Lower leg skin (tissue), 3 donors: ENCODE measurements at regions not wholly inside any gene's neighbourhood (a gene's known extent, or its start where the extent isn't known, plus 50 kb on each side); places are given as distances from the start of the nearest gene placed in this dataset.

Source experiments
- POLR2A ChIP-seq, 2 donors: fragments of 450-650 bp; IDR thresholded peaks; one replicate each; pipeline ENCODE4 v1.6.1; 2016 to 2017; ENCODE audit warnings: antibody characterized with exemption in 2 of 2, mild to moderate bottlenecking in 1 of 2, moderate library complexity in 1 of 2
- TF ChIP-seq, protein P1 (sequence below), 3 donors: fragments of 450-650 bp; IDR thresholded peaks; one replicate each; pipeline ENCODE4 v1.5.1; 2016; ENCODE audit warnings: antibody characterized with exemption in 3 of 3, mild to moderate bottlenecking in 3 of 3, moderate library complexity in 2 of 3

DNA sequence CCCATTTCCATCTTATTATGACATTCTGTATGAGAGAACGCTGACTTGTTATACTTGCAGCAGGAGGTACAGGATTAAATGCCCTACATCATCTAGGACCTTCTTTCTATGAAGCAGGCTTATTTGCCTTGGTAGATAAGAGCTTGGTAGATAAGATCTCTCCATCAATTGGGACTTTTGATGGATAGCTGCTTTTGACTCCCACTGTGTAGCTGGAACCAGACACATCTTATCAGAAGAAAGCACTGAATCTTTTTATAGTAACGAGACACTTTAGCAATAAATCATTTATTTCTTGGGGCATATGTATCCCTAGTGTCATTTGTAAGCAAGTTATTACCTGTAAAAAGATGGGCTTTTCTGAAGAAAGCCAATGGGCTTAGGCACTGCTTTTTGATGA is 613.9 kb downstream of the TECRL start:
- no peak for TF ChIP-seq POLR2A (IDR thresholded peaks at IDR 0.05)
- TF ChIP-seq, protein P1, sequence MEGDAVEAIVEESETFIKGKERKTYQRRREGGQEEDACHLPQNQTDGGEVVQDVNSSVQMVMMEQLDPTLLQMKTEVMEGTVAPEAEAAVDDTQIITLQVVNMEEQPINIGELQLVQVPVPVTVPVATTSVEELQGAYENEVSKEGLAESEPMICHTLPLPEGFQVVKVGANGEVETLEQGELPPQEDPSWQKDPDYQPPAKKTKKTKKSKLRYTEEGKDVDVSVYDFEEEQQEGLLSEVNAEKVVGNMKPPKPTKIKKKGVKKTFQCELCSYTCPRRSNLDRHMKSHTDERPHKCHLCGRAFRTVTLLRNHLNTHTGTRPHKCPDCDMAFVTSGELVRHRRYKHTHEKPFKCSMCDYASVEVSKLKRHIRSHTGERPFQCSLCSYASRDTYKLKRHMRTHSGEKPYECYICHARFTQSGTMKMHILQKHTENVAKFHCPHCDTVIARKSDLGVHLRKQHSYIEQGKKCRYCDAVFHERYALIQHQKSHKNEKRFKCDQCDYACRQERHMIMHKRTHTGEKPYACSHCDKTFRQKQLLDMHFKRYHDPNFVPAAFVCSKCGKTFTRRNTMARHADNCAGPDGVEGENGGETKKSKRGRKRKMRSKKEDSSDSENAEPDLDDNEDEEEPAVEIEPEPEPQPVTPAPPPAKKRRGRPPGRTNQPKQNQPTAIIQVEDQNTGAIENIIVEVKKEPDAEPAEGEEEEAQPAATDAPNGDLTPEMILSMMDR (IDR thresholded peaks at IDR 0.05): no peak
